ENCODE measurements at regions not wholly inside any gene's neighbourhood (a gene's known extent, or its start where the extent isn't known, plus 50 kb on each side); places are given as distances from the start of the nearest gene placed in this dataset.

DNA sequence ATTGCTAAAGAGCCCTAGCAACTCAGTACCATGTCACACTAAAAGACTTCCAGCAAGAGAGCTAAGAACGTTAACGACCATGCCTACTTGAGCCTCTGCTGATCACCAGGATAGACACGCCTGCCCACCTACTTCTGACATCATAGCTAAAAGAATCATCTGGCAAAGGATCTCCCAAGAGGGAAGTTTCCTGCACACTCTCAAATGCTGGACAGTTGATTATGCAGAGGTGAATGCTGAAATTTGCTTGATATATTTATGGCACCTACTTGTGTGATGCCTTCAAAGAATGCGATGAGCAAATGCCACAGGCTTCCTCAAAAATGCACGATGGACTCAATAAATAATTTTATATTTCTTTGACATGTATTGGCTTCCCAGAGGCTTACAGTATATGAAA is 113.6 kb downstream of the GALC start:
- DNase-seq: no peak
- no peaks in the 10 kb centered on the region for H3K36me3 Mint-ChIP-seq (ENCODE audit: low read depth)
- H3K9me3 Mint-ChIP-seq: no peaks in the 10 kb centered on the region
- H3K27ac Mint-ChIP-seq: no peak overlapping the region
- no peaks in the 10 kb centered on the region for H3K4me1 Mint-ChIP-seq (ENCODE audit: low read depth)
- no peak overlapping the region for H3K4me3 Mint-ChIP-seq
- H3K27me3 Mint-ChIP-seq: peaks cover 27% of the 10 kb centered on the region

DNA sequence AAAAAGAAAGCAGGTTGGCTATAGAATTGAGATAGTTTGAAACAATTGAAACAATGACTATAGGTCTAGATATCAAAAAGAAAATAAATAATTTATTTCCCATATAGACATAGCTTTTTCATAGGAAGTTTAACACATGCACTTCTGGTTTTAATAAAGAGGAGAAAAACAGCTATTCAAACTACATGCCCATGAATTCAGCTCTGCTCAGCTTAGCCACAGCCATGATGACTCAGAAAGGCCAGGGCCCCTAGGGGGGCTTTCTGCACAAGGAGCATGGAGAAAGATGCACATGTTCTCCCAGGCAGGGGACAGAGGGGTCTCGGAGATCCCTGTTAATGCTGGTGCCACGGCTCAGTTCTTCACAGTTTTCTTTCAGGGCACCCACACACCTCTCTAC is 114.0 kb downstream of the GALC start:
- Mint-ChIP-seq H3K27me3 (peaks cover 27% of the 10 kb centered on the region), H3K36me3 (ENCODE audit: low read depth) (no peaks in the 10 kb centered on the region), H3K27ac (no peak overlapping the region), H3K4me1 (ENCODE audit: low read depth) (no peaks in the 10 kb centered on the region), H3K4me3 (no peak overlapping the region), H3K9me3 (no peaks in the 10 kb centered on the region)
- DNase-seq: no peak

DNA sequence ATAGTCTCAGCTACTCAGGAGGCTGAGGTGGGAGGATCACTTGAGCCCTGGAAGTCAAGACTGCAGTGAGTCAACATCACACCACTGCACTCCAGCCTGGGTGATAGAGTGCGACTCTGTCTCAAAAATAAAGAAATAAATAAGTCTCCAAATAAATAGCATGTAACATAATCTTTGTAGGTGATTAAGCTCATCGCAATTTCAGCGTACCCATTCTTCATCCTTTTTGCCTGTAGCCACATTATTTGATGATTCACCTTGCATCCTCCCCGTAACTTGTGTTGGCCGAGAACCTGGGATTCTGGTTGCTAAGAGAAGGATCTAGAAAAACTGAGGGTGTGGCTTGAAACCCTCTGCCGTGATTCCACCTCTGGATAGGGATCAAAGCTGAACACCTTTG is 115.1 kb downstream of the GALC start:
- Mint-ChIP-seq H3K4me3 (no peak overlapping the region), H3K4me1 (ENCODE audit: low read depth) (no peaks in the 10 kb centered on the region), H3K27me3 (peaks cover 29% of the 10 kb centered on the region), H3K36me3 (ENCODE audit: low read depth) (no peaks in the 10 kb centered on the region), H3K9me3 (no peaks in the 10 kb centered on the region), H3K27ac (no peak overlapping the region)
- DNase-seq: no peak

DNA sequence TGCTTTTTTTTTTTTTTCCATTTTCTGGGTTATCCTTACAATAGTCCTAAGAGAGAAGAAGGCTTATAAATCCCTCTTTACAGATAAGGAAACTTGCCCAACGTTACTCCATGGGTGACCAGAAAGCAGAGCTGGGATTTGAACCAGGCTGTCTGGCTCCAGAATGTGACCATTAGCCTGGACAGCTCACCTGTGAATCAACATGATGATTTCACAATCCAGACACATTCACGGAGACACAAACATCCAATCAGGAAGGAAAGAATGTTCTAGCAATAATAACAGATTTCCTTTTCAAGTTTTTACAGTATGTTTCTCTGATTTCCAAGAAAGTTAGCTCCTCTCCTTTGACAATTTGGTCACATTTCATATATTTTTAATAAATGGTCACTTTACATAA is 118.3 kb downstream of the GALC start:
- no peaks in the 10 kb centered on the region for H3K36me3 Mint-ChIP-seq (ENCODE audit: low read depth)
- H3K4me1 Mint-ChIP-seq (ENCODE audit: low read depth): peaks cover 6% of the 10 kb centered on the region
- H3K4me3 Mint-ChIP-seq: no peak overlapping the region
- peaks cover 39% of the 10 kb centered on the region for H3K27me3 Mint-ChIP-seq
- H3K27ac Mint-ChIP-seq: no peak overlapping the region
- H3K9me3 Mint-ChIP-seq: no peaks in the 10 kb centered on the region
- DNase-seq: no peak

DNA sequence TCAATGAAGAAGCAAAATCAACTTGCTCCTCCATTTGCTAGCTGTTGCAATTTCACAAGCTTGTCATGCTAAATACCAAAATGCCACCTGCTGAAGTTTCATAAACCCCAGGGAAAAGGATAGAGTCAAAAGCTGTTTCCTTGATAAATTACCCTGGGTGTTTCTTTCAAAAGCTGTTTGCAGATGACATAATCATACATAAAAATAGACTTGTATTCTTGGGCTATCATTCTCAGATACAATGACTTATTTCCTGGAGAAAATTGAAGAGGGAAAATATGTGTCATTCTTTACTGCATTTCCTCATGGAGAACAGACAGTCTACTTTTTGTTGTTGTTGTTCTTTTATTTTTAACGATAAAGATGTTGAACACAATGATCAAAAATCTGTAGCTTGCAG is 119.2 kb downstream of the GALC start:
- Mint-ChIP-seq H3K4me3 (no peak overlapping the region), H3K9me3 (no peaks in the 10 kb centered on the region)

DNA sequence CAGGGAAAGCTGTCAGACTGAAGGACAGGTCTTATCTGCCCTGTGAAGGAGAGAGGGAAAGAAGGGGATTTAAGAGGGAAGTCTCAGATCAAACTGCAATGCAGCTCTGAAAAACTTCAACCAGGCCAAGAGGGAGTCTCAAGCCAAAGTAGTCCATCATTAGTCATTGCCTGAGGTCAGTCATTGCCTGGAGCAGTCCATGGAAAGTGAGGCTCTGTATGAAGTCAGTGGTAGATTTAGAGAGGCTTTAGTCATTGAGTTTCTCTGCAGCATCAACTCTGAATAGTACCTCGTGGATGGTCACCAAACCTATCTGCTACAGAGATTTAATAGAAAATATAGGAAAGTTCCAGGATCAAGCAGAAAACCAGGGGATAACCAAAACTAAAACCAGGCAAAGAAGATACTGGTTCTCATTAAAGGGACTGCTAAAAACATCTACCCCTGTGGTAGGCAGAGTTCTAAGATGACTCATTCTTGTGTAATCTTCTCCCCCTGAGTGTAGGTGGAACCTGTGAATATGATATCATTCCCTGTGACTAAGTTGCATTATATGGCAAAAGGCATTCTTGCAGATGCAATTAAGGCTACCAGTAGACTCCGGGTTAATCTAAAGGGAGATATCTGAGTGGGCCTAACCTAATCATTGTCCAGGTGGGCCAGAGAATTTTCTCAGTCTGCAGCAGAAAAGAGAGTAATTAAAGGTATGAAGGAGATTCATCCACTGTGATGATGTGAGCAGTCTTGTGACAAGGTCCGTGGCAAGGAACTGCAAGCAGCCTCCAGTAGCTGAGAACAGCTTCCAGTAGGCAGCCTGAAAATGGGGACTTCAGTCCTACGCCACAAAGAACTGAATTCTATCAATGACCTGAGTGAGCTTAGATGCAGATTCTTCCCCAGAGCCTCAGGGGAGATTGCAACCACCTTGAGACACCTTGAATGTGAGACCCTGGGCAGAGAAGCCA is 123.1 kb downstream of the GALC start:
- Mint-ChIP-seq H3K27ac (no peak overlapping the region), H3K36me3 (ENCODE audit: low read depth) (no peaks in the 10 kb centered on the region), H3K4me3 (no peak overlapping the region), H3K4me1 (ENCODE audit: low read depth) (peaks cover 10% of the 10 kb centered on the region), H3K27me3 (peaks cover 37% of the 10 kb centered on the region), H3K9me3 (no peaks in the 10 kb centered on the region)
- DNase-seq: no peak

More for the DNA sequence above, 119.2 kb downstream of the GALC start:
- no peaks in the 10 kb centered on the region for H3K36me3 Mint-ChIP-seq (ENCODE audit: low read depth)
- H3K27me3 Mint-ChIP-seq: peaks cover 43% of the 10 kb centered on the region
- DNase-seq: no peak
- H3K27ac Mint-ChIP-seq: no peak overlapping the region
- H3K4me1 Mint-ChIP-seq (ENCODE audit: low read depth): peaks cover 10% of the 10 kb centered on the region

DNA sequence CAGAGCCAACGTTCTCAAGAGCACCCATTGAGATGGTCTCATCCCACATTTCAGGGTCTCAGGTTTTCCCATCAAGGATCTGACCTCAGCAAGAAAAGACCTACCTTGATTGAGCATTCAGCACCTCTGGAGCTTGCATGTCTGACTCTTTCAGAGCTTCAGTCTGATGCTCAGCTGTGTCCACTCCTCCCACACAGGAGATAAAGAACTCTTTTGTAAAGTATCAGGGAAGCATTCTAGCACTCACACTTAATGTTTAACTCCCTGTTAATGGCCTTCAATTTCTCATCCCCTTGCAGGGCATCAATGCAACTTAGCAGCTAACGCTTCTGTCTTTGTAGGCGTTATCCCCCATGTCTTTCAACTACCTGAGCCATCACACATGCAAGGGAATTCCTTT is 124.1 kb downstream of the GALC start:
- H3K27me3 Mint-ChIP-seq: peaks cover 37% of the 10 kb centered on the region
- H3K9me3 Mint-ChIP-seq: no peaks in the 10 kb centered on the region
- H3K36me3 Mint-ChIP-seq (ENCODE audit: low read depth): no peaks in the 10 kb centered on the region
- H3K4me1 Mint-ChIP-seq (ENCODE audit: low read depth): peaks cover 10% of the 10 kb centered on the region
- H3K4me3 Mint-ChIP-seq: no peak overlapping the region
- H3K27ac Mint-ChIP-seq: no peak overlapping the region
- no peak for DNase-seq

DNA sequence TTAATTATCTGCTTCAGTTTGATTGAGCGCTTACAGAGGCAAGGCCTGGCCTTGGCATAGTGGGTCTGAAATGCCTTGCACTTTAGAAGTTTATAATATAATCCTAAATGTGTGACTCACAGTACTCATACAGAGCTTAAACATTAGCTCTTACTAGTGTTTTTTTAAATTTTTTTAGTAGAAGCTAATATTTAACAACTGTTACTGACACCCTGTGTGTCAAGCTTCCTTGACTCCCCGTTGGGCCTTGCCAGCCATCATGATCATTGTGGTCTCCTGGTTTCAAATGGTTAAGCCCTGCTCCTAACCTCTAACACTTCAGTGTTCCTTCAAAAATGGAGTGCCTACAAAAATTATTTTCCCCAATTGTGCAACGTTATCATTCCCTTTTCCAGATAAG is 126.9 kb downstream of the GALC start:
- Mint-ChIP-seq H3K4me3 (no peak overlapping the region), H3K36me3 (ENCODE audit: low read depth) (no peaks in the 10 kb centered on the region), H3K27me3 (peaks cover 23% of the 10 kb centered on the region)

DNA sequence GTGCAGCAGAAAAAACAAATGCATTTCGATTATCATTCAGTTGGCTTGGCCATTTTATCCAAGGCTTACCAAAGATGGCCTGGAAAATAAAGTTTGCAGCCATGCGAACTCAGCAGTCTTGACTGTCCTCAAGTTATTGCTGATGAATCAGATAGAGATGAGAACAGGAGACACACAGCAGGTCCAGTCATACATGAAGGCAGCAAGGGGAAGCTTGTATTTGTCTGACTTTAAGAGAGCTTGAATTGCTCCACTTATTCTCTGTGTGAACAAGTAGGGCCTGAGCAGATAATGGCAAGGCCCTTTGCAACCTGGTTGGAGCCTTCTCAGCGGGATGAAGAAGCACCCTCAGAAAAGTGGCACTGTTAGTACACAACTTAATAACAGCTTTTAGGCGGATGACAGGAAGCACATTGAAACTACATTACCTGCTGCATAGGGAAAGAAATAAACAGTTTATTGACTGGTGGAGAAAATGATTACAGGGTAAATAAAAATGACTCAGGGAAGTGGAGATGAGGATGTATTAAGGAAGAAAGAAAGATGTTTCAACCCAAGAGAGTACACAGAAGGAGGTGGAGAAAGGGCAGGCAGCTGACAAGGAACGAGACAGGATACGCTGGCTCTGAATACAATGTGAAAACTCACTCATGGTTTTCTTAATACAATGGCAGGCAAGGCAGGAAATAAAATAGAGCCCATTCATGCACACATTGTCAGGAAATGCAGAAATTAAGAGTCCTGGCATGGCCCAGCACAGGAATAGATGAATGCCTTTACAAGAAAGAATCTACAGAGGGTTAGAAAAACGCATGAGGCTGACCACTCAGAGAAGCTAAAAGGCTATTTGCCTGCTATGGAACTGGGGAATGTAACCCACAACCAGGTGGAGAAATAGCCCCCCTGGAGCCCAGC is 128.4 kb downstream of the GALC start:
- Mint-ChIP-seq H3K27me3 (peaks cover 13% of the 10 kb centered on the region), H3K27ac (no peak overlapping the region), H3K36me3 (ENCODE audit: low read depth) (no peaks in the 10 kb centered on the region), H3K4me1 (ENCODE audit: low read depth) (peaks cover 3% of the 10 kb centered on the region), H3K4me3 (no peak overlapping the region), H3K9me3 (no peaks in the 10 kb centered on the region)
- DNase-seq: no peak

More for the DNA sequence above, 126.9 kb downstream of the GALC start:
- no peak for DNase-seq
- peaks cover 10% of the 10 kb centered on the region for H3K4me1 Mint-ChIP-seq (ENCODE audit: low read depth)
- H3K27ac Mint-ChIP-seq: no peak overlapping the region
- H3K9me3 Mint-ChIP-seq: no peaks in the 10 kb centered on the region

DNA sequence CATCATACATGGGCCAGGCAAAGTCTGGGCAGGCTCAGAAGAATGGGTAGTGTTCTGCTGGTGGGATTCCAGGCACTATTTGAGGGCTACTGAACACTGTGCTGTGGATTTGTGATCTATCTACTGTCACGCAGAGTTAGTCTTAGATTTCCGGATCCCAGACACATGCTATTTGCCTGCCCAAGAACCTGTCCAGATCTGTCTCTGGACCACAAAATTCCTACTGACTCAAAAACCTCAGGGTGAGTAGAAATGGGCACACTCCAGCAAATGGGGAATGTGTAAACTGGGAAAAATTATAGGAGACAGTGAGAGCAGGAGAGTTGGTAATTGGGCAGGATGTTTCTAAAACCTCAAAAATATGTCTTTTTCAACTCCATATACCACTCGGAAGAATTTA is 129.9 kb downstream of the GALC start:
- H3K4me1 Mint-ChIP-seq (ENCODE audit: low read depth): no peaks in the 10 kb centered on the region
- no peaks in the 10 kb centered on the region for H3K9me3 Mint-ChIP-seq
- DNase-seq: no peak
- peaks cover 3% of the 10 kb centered on the region for H3K27me3 Mint-ChIP-seq
- no peak overlapping the region for H3K27ac Mint-ChIP-seq
- no peaks in the 10 kb centered on the region for H3K36me3 Mint-ChIP-seq (ENCODE audit: low read depth)
- no peak overlapping the region for H3K4me3 Mint-ChIP-seq

DNA sequence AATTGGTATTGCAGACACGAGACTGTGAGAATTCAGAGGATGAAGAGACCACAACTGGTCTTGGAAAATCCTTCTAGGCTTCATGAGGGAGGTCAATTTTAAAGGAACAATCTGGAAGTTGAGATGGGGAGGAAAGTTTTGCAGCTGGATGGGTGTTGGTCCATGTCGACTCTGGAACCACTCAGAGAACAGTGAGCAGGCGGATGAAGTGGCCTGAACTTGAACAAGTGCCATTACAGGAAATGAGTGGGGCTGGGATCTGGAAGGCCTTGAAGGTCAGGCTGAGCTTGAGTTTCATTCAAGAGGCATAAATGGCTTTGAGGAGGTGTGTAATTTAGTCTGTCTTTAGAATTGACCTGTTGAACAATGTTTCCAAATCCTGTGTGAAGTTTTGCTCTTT is 140.9 kb downstream of the GALC start:
- Mint-ChIP-seq H3K4me3 (no peak overlapping the region), H3K27ac (no peak overlapping the region), H3K36me3 (ENCODE audit: low read depth) (no peaks in the 10 kb centered on the region), H3K4me1 (ENCODE audit: low read depth) (no peaks in the 10 kb centered on the region), H3K27me3 (peaks cover 7% of the 10 kb centered on the region), H3K9me3 (no peaks in the 10 kb centered on the region)
- no peak for DNase-seq

DNA sequence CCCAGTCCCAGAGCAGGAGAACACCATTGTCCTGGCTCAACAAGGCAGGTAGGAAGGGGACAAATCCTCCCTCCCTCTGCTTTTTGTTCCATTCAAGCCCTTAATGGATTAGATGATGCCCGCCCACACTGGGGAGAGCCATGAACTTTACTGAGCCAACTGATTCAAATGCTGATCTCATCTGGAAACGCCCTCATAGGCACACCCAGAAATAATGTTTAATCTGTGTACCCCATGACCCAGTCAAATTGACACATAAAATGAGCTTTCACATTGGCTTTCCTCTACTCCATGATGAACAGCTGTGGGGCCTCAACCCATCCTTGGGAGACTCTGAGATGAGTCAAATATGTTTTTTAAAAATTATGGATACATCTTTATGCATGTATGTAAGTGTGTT is 141.8 kb downstream of the GALC start:
- no peak overlapping the region for H3K27ac Mint-ChIP-seq
- H3K9me3 Mint-ChIP-seq: no peaks in the 10 kb centered on the region
- H3K36me3 Mint-ChIP-seq (ENCODE audit: low read depth): no peaks in the 10 kb centered on the region
- H3K27me3 Mint-ChIP-seq: peaks cover 7% of the 10 kb centered on the region
- H3K4me1 Mint-ChIP-seq (ENCODE audit: low read depth): no peaks in the 10 kb centered on the region
- DNase-seq: no peak
- H3K4me3 Mint-ChIP-seq: no peak overlapping the region

DNA sequence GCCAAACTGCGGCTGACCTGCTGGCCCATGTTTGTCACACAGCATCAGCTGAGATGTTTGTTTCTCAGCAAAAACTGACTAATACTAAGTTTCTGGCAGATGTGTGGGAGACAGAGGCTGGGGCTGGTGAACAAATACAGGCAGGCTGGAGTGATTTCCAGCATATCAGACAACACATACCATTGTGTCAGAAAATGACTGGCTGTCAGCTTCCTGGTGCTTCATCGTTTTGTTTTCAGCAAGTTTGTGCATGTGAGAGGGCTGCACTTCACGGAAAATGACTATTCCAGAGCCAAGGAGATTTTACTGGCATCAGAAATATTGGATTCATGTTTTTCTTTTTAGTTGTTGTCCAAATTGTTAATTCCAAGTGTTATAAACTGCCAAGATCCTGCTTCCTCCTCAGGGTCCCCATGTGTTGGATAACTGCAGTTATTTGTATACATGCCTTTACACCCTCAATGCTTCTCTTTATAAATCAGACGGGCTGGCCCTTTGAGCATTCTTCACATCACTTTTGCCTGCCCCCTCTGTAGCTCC is 145.7 kb downstream of the GALC start:
- DNase-seq: no peak
- H3K4me1 Mint-ChIP-seq (ENCODE audit: low read depth): no peaks in the 10 kb centered on the region
- no peak overlapping the region for H3K27ac Mint-ChIP-seq
- no peaks in the 10 kb centered on the region for H3K36me3 Mint-ChIP-seq (ENCODE audit: low read depth)
- peaks cover 3% of the 10 kb centered on the region for H3K27me3 Mint-ChIP-seq
- H3K4me3 Mint-ChIP-seq: no peak overlapping the region
- H3K9me3 Mint-ChIP-seq: no peaks in the 10 kb centered on the region

DNA sequence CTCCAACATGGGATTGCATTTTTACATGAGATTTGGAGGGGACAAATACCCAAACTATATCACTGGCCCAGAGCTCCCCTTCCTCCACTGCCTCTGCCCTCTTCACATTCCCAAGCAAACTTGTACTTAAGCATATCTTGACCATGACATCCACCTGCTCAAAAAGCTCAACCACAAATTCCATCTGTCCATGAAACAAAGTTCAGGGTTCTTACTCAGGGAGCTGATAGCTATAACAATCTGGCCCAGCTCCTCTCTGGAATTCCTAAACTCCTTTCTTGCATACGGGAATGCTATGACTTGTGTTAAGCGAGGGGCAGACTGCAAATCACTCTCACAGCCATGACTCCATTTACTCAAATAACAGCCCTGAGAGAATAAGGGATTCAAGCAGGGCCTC is 152.1 kb downstream of the GALC start:
- Mint-ChIP-seq H3K9me3 (no peaks in the 10 kb centered on the region), H3K4me1 (ENCODE audit: low read depth) (no peaks in the 10 kb centered on the region), H3K27me3 (no peaks in the 10 kb centered on the region), H3K27ac (no peak overlapping the region), H3K36me3 (ENCODE audit: low read depth) (no peaks in the 10 kb centered on the region), H3K4me3 (no peak overlapping the region)
- DNase-seq: no peak
